ENCODE measurements at regions not wholly inside any gene's neighbourhood (a gene's known extent, or its start where the extent isn't known, plus 50 kb on each side); places are given as distances from the start of the nearest gene placed in this dataset.
"Not testable (repeated sequence)": the region's sequence is repeated elsewhere in the genome, so short reads cannot be mapped to it uniquely, and the experiment has no call there.

DNA sequence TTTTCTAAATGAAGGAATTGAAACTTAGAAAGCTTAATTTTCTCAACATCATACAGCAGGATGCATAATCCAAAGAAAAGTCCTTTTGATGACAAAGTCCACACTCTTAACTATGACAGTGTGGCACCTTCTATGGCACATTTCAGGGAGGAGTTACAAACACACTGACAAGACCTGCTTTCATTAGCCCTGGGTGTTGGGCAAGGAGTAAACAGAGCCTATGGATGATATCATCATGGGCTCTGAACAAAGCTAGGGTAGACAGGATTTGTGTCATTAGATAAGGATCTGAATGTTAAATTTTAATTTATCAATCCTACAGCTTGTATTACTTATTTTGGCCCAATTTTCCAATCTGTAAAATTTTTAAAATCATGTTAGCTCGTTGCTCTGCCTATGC, 62.6 kb upstream of the DENND1B start:
- Histone ChIP-seq H3K79me2 (replicated peaks; ENCODE audit: insufficient read depth) (no peaks in the 10 kb centered on the region), H3K4me2 (no peak overlapping the region), H3K4me3 (no peak overlapping the region), H3K4me1 (ENCODE audit: insufficient read depth) (no peaks in the 10 kb centered on the region), H4K20me1 (replicated peaks; ENCODE audit: insufficient read depth) (no peaks in the 10 kb centered on the region), H2AFZ (peak overlapping the region; percentile 74; the same call in 1 of the 2 replicates), H3F3A (replicated peaks; ENCODE audit: low read depth) (no peaks in the 10 kb centered on the region), H3K27me3 (ENCODE audit: insufficient read depth) (no peaks in the 10 kb centered on the region), H3K27ac (ENCODE audit: low read depth) (no peak overlapping the region), H3K36me3 (ENCODE audit: insufficient read depth) (no peaks in the 10 kb centered on the region), H3K9me2 (ENCODE audit: insufficient read depth) (no peaks in the 10 kb centered on the region)
- ATAC-seq (no peak), DNase-seq (ENCODE audit: low spot score) (no peak)
- peaks cover 4% of the 10 kb centered on the region; the same call in 1 of the 3 replicates for H3K9me3 Mint-ChIP-seq
- H3K4me1 Mint-ChIP-seq = peaks cover 10% of the 10 kb centered on the region; the same call in 2 of the 3 replicates
- H3K36me3 Mint-ChIP-seq (ENCODE audit: low read depth) = no peaks in the 10 kb centered on the region
- no peak overlapping the region for H3K27ac Mint-ChIP-seq
- H3K27me3 Mint-ChIP-seq (ENCODE audit: insufficient read depth, low read depth, poor library complexity) = no peaks in the 10 kb centered on the region
- no peak overlapping the region for H3K4me3 Mint-ChIP-seq
- TF ChIP-seq CREB1 (CRISPR knock-in tag; IDR thresholded peaks at IDR 0.05; ENCODE audit: low read depth) (no peak), NANOG (IDR thresholded peaks at IDR 0.05; ENCODE audit: borderline replicate concordance) (no peak)

DNA sequence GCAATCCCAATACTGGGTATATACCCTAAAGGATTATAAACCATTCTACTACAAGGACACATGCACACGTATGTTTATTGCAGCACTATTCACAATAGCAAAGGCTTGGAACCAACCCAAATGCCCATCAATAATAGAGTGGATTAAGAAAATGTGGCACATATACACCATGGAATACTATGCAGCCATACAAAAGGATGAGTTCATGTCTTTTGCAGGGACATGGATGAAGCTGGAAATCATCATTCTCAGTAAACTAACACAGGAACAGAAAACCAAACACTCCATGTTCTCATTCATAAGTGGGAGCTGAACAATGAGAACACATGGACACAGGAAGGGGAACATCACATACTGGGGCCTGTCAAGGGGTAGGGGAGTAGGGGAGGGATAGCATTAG, 61.1 kb upstream of the DENND1B start:
- not testable (repeated sequence) for H3K36me3 Mint-ChIP-seq (ENCODE audit: low read depth); H3K9me3 Mint-ChIP-seq; H3K4me3 ChIP-seq; H3F3A ChIP-seq (replicated peaks; ENCODE audit: low read depth); H3K27me3 ChIP-seq (ENCODE audit: insufficient read depth); H3K4me1 ChIP-seq (ENCODE audit: insufficient read depth); ATAC-seq; H3K4me2 ChIP-seq; H3K4me1 Mint-ChIP-seq; H4K20me1 ChIP-seq (replicated peaks; ENCODE audit: insufficient read depth); H3K27ac ChIP-seq (ENCODE audit: low read depth); H3K4me3 Mint-ChIP-seq; H3K79me2 ChIP-seq (replicated peaks; ENCODE audit: insufficient read depth); H3K36me3 ChIP-seq (ENCODE audit: insufficient read depth); H3K27ac Mint-ChIP-seq; H3K9me2 ChIP-seq (ENCODE audit: insufficient read depth); H2AFZ ChIP-seq; DNase-seq (ENCODE audit: low spot score); H3K27me3 Mint-ChIP-seq (ENCODE audit: insufficient read depth, low read depth, poor library complexity)

DNA sequence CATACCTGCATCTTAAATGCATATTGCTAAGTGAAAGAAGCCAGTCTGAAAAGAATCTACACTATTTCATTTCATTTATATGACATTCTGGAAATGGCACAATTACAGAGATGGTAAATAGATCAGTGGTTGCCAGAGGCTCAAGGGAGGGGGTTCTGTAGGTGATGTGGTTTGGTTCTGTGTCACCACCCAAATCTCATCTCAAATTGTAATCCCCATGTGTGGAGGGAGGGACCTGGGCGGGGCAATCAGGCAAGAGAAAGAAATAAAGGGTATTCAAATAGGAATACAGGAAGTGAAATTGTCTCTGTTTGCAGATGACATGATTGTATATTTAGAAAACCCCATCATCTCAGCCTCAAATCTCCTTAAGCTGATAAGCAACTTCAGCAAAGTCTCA, 53.7 kb upstream of the DENND1B start:
- Mint-ChIP-seq H3K9me3 (peaks cover 21% of the 10 kb centered on the region), H3K36me3 (ENCODE audit: low read depth) (peaks cover 12% of the 10 kb centered on the region; the same call in 2 of the 3 replicates)
- not testable (repeated sequence) for H3K4me3 ChIP-seq; ATAC-seq; H3K27me3 ChIP-seq (ENCODE audit: insufficient read depth); H3K36me3 ChIP-seq (ENCODE audit: insufficient read depth); H3K4me1 ChIP-seq (ENCODE audit: insufficient read depth); H3K79me2 ChIP-seq (replicated peaks; ENCODE audit: insufficient read depth); H3K27ac Mint-ChIP-seq; H4K20me1 ChIP-seq (replicated peaks; ENCODE audit: insufficient read depth); H3K27ac ChIP-seq (ENCODE audit: low read depth); H3F3A ChIP-seq (replicated peaks; ENCODE audit: low read depth); H3K4me1 Mint-ChIP-seq; H3K4me2 ChIP-seq; H3K9me2 ChIP-seq (ENCODE audit: insufficient read depth); H3K4me3 Mint-ChIP-seq; DNase-seq (ENCODE audit: low spot score); H2AFZ ChIP-seq; H3K27me3 Mint-ChIP-seq (ENCODE audit: insufficient read depth, low read depth, poor library complexity)

DNA sequence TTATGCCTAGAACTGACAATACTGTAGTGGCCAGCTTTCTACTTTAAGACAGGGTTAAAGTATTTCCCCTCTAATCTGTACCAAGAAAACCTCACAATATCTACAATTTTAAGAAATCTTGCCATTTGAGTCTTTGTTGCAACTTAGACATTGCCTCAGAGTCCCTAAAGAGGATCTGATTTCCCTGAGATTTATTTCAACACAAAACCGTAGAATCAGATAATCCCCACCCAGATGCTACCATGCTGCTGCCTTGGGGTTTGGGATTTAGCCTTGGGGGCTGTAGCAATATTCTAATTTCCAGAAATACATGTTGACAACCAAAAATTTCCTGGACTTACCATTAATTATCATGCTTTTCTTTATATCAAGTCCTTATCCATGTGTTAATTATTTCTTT, 50.3 kb upstream of the DENND1B start:
- Mint-ChIP-seq H3K4me1 (no peaks in the 10 kb centered on the region), H3K27ac (no peak overlapping the region), H3K9me3 (peaks cover 20% of the 10 kb centered on the region), H3K36me3 (ENCODE audit: low read depth) (peaks cover 12% of the 10 kb centered on the region; the same call in 2 of the 3 replicates), H3K27me3 (ENCODE audit: insufficient read depth, low read depth, poor library complexity) (no peaks in the 10 kb centered on the region), H3K4me3 (no peak overlapping the region)
- no peak overlapping the region for H3K27ac ChIP-seq (ENCODE audit: low read depth)
- no peaks in the 10 kb centered on the region for H3F3A ChIP-seq (replicated peaks; ENCODE audit: low read depth)
- H3K4me3 ChIP-seq = no peak overlapping the region
- H3K27me3 ChIP-seq (ENCODE audit: insufficient read depth) = no peaks in the 10 kb centered on the region
- no peaks in the 10 kb centered on the region; the same call in 1 of the 2 replicates for H3K36me3 ChIP-seq (ENCODE audit: insufficient read depth)
- no peak overlapping the region for H3K4me2 ChIP-seq
- ATAC-seq (no peak), DNase-seq (ENCODE audit: low spot score) (no peak)
- no peaks in the 10 kb centered on the region for H3K4me1 ChIP-seq (ENCODE audit: insufficient read depth)
- H4K20me1 ChIP-seq (replicated peaks; ENCODE audit: insufficient read depth) = no peaks in the 10 kb centered on the region
- no peaks in the 10 kb centered on the region for H3K9me2 ChIP-seq (ENCODE audit: insufficient read depth)
- no peak overlapping the region for H2AFZ ChIP-seq
- H3K79me2 ChIP-seq (replicated peaks; ENCODE audit: insufficient read depth) = no peaks in the 10 kb centered on the region
- TF ChIP-seq POLR2AphosphoS5 (IDR thresholded peaks at IDR 0.05; ENCODE audit: low read depth) (no peak), EZH2phosphoT487 (IDR thresholded peaks at IDR 0.05; ENCODE audit: unreplicated experiment) (no peak), ZNF331 (CRISPR knock-in tag; IDR thresholded peaks at IDR 0.05; ENCODE audit: low read depth) (no peak), NANOG (IDR thresholded peaks at IDR 0.05; ENCODE audit: borderline replicate concordance) (no peak), ZNF114 (CRISPR knock-in tag; IDR thresholded peaks at IDR 0.05) (no peak)
- TF ChIP-seq, protein P1, sequence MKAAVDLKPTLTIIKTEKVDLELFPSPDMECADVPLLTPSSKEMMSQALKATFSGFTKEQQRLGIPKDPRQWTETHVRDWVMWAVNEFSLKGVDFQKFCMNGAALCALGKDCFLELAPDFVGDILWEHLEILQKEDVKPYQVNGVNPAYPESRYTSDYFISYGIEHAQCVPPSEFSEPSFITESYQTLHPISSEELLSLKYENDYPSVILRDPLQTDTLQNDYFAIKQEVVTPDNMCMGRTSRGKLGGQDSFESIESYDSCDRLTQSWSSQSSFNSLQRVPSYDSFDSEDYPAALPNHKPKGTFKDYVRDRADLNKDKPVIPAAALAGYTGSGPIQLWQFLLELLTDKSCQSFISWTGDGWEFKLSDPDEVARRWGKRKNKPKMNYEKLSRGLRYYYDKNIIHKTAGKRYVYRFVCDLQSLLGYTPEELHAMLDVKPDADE (IDR thresholded peaks at IDR 0.05) = no peak

Measured in GM23338 (cell line).